ENCODE measurements at regions not wholly inside any gene's neighbourhood (a gene's known extent, or its start where the extent isn't known, plus 50 kb on each side); places are given as distances from the start of the nearest gene placed in this dataset.

DNA sequence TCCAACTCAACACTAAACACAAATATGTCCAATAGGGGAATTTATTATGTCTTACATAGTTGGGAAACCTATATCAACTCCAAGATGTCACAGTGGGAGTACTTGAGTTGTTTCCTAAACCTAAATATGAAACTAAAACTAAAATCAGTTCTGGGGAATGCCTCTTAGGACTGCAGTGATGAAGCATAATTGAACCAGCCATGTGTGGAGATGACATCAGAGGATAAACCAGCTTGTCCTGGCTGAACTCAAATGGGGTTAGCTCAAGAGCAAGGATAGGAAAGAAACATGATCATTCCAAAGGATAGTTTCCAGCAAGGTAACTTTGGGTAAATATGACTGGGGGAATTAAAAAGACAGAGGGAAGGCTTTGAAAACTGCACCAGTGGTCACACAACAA, 88.9 kb upstream of the PLPPR1 start:
- Mint-ChIP-seq H3K9me3 (peaks cover 8% of the 10 kb centered on the region; the same call in 1 of the 2 replicates), H3K27ac (no peak overlapping the region), H3K36me3 (no peaks in the 10 kb centered on the region), H3K4me1 (no peaks in the 10 kb centered on the region), H3K4me3 (no peak overlapping the region), H3K27me3 (ENCODE audit: low read depth) (no peaks in the 10 kb centered on the region)
- ATAC-seq (no peak), DNase-seq (ENCODE audit: low spot score) (no peak)
- ChIA-PET CTCF (no interaction called here), POLR2A (no interaction called here)
- TF ChIP-seq, protein P1, sequence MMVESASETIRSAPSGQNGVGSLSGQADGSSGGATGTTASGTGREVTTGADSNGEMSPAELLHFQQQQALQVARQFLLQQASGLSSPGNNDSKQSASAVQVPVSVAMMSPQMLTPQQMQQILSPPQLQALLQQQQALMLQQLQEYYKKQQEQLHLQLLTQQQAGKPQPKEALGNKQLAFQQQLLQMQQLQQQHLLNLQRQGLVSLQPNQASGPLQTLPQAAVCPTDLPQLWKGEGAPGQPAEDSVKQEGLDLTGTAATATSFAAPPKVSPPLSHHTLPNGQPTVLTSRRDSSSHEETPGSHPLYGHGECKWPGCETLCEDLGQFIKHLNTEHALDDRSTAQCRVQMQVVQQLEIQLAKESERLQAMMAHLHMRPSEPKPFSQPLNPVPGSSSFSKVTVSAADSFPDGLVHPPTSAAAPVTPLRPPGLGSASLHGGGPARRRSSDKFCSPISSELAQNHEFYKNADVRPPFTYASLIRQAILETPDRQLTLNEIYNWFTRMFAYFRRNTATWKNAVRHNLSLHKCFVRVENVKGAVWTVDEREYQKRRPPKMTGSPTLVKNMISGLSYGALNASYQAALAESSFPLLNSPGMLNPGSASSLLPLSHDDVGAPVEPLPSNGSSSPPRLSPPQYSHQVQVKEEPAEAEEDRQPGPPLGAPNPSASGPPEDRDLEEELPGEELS (CRISPR knock-in tag; IDR thresholded peaks at IDR 0.05): no peak
- TF ChIP-seq, protein P2, sequence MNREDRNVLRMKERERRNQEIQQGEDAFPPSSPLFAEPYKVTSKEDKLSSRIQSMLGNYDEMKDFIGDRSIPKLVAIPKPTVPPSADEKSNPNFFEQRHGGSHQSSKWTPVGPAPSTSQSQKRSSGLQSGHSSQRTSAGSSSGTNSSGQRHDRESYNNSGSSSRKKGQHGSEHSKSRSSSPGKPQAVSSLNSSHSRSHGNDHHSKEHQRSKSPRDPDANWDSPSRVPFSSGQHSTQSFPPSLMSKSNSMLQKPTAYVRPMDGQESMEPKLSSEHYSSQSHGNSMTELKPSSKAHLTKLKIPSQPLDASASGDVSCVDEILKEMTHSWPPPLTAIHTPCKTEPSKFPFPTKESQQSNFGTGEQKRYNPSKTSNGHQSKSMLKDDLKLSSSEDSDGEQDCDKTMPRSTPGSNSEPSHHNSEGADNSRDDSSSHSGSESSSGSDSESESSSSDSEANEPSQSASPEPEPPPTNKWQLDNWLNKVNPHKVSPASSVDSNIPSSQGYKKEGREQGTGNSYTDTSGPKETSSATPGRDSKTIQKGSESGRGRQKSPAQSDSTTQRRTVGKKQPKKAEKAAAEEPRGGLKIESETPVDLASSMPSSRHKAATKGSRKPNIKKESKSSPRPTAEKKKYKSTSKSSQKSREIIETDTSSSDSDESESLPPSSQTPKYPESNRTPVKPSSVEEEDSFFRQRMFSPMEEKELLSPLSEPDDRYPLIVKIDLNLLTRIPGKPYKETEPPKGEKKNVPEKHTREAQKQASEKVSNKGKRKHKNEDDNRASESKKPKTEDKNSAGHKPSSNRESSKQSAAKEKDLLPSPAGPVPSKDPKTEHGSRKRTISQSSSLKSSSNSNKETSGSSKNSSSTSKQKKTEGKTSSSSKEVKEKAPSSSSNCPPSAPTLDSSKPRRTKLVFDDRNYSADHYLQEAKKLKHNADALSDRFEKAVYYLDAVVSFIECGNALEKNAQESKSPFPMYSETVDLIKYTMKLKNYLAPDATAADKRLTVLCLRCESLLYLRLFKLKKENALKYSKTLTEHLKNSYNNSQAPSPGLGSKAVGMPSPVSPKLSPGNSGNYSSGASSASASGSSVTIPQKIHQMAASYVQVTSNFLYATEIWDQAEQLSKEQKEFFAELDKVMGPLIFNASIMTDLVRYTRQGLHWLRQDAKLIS (CRISPR knock-in tag; IDR thresholded peaks at IDR 0.05; ENCODE audit: borderline replicate concordance): no peak
- no peak for TF ChIP-seq ATF1 (CRISPR knock-in tag; IDR thresholded peaks at IDR 0.05)
- TF ChIP-seq, protein P3, sequence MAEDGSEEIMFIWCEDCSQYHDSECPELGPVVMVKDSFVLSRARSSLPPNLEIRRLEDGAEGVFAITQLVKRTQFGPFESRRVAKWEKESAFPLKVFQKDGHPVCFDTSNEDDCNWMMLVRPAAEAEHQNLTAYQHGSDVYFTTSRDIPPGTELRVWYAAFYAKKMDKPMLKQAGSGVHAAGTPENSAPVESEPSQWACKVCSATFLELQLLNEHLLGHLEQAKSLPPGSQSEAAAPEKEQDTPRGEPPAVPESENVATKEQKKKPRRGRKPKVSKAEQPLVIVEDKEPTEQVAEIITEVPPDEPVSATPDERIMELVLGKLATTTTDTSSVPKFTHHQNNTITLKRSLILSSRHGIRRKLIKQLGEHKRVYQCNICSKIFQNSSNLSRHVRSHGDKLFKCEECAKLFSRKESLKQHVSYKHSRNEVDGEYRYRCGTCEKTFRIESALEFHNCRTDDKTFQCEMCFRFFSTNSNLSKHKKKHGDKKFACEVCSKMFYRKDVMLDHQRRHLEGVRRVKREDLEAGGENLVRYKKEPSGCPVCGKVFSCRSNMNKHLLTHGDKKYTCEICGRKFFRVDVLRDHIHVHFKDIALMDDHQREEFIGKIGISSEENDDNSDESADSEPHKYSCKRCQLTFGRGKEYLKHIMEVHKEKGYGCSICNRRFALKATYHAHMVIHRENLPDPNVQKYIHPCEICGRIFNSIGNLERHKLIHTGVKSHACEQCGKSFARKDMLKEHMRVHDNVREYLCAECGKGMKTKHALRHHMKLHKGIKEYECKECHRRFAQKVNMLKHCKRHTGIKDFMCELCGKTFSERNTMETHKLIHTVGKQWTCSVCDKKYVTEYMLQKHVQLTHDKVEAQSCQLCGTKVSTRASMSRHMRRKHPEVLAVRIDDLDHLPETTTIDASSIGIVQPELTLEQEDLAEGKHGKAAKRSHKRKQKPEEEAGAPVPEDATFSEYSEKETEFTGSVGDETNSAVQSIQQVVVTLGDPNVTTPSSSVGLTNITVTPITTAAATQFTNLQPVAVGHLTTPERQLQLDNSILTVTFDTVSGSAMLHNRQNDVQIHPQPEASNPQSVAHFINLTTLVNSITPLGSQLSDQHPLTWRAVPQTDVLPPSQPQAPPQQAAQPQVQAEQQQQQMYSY (CRISPR knock-in tag; IDR thresholded peaks at IDR 0.05): no peak

DNA sequence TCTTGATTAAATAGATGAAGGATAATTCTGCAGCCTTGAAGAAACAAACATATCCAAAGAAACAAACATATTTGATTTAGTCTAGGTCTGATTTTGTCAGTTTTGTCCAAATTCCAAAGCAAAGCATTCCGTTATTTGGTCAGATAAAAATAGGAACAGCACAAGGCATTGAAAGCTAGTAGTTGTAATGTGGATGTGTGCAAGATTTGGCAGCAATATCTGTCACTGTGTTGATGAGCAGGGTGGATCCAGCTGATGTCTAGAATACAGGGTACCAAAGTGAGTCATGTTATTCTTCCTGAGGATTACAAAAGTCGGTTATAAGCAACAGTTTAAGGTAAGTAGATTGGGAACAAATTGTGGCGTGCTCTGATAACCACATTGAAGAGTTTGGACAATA, 69.3 kb upstream of the PLPPR1 start:
- no peak for ATAC-seq
- H3K27ac Mint-ChIP-seq: no peak overlapping the region
- no peaks in the 10 kb centered on the region for H3K27me3 Mint-ChIP-seq (ENCODE audit: low read depth)
- TF ChIP-seq NR3C1 (CRISPR knock-in tag; conservative IDR thresholded peaks at IDR 0.05; ENCODE audit: low read depth): no peak
- TF ChIP-seq, protein P4, sequence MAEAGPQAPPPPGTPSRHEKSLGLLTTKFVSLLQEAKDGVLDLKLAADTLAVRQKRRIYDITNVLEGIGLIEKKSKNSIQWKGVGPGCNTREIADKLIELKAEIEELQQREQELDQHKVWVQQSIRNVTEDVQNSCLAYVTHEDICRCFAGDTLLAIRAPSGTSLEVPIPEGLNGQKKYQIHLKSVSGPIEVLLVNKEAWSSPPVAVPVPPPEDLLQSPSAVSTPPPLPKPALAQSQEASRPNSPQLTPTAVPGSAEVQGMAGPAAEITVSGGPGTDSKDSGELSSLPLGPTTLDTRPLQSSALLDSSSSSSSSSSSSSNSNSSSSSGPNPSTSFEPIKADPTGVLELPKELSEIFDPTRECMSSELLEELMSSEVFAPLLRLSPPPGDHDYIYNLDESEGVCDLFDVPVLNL (CRISPR knock-in tag; IDR thresholded peaks at IDR 0.05; ENCODE audit: borderline replicate concordance, low read depth): no peak
- no peak for TF ChIP-seq MYBL2 (CRISPR knock-in tag; IDR thresholded peaks at IDR 0.05)
- TF ChIP-seq SMAD4 (CRISPR knock-in tag; IDR thresholded peaks at IDR 0.05): no peak
- TF ChIP-seq, protein P5, sequence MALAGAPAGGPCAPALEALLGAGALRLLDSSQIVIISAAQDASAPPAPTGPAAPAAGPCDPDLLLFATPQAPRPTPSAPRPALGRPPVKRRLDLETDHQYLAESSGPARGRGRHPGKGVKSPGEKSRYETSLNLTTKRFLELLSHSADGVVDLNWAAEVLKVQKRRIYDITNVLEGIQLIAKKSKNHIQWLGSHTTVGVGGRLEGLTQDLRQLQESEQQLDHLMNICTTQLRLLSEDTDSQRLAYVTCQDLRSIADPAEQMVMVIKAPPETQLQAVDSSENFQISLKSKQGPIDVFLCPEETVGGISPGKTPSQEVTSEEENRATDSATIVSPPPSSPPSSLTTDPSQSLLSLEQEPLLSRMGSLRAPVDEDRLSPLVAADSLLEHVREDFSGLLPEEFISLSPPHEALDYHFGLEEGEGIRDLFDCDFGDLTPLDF (CRISPR knock-in tag; IDR thresholded peaks at IDR 0.05): no peak
- TF ChIP-seq, protein P6, sequence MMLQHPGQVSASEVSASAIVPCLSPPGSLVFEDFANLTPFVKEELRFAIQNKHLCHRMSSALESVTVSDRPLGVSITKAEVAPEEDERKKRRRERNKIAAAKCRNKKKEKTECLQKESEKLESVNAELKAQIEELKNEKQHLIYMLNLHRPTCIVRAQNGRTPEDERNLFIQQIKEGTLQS (CRISPR knock-in tag; conservative IDR thresholded peaks at IDR 0.05): no peak
- TF ChIP-seq NFATC4 (CRISPR knock-in tag; IDR thresholded peaks at IDR 0.05): no peak
- TF ChIP-seq FOXK1 (CRISPR knock-in tag; IDR thresholded peaks at IDR 0.05): no peak
- TF ChIP-seq, protein P7, sequence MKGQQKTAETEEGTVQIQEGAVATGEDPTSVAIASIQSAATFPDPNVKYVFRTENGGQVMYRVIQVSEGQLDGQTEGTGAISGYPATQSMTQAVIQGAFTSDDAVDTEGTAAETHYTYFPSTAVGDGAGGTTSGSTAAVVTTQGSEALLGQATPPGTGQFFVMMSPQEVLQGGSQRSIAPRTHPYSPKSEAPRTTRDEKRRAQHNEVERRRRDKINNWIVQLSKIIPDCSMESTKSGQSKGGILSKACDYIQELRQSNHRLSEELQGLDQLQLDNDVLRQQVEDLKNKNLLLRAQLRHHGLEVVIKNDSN (CRISPR knock-in tag; IDR thresholded peaks at IDR 0.05): no peak
- TF ChIP-seq, protein P8, sequence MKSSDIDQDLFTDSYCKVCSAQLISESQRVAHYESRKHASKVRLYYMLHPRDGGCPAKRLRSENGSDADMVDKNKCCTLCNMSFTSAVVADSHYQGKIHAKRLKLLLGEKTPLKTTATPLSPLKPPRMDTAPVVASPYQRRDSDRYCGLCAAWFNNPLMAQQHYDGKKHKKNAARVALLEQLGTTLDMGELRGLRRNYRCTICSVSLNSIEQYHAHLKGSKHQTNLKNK (CRISPR knock-in tag; IDR thresholded peaks at IDR 0.05): no peak
- no peak for TF ChIP-seq NR2C2 (CRISPR knock-in tag; IDR thresholded peaks at IDR 0.05)
- H3K36me3 Mint-ChIP-seq: no peaks in the 10 kb centered on the region
- H3K9me3 Mint-ChIP-seq: peaks cover 13% of the 10 kb centered on the region
- POLR2A ChIA-PET: no interaction called here
- no peak overlapping the region for H3K4me3 Mint-ChIP-seq
- CTCF ChIA-PET: no interaction called here
- no peak for DNase-seq (ENCODE audit: low spot score)
- no peaks in the 10 kb centered on the region for H3K4me1 Mint-ChIP-seq

All from WTC11 (cell line).